Amygdala (tissue), 56 donors: ENCODE measurements at regions not wholly inside any gene's neighbourhood (a gene's known extent, or its start where the extent isn't known, plus 50 kb on each side); places are given as distances from the start of the nearest gene placed in this dataset.
A peak's percentile ranks its signal among the peaks of the same experiment; 100 is the strongest.

ENCODE experiments used
- DNase-seq, 56 donors: peaks; one replicate each; lab custom pipeline; 2025; lab: John Stamatoyannopoulos, UW

- no peak for DNase-seq
These were observed 396.5 kb downstream of the OCA2 start for GRCh38 chr15:27702581-27702980.

GRCh38 chr15:27701956-27702355, 397.2 kb downstream of the OCA2 start:
- peak in 9 of 56 donors; percentile 8 to 54 (median 30) for DNase-seq

- no peak for DNase-seq
These were observed 398.1 kb downstream of the OCA2 start for GRCh38 chr15:27701014-27701413.

GRCh38 chr15:27699699-27700098, 399.4 kb downstream of the OCA2 start:
- DNase-seq, result no peak

GRCh38 chr15:27696530-27696929, 402.6 kb downstream of the OCA2 start:
- no peak for DNase-seq

- DNase-seq, result no peak
These were observed 403.4 kb downstream of the OCA2 start for GRCh38 chr15:27695726-27696125.

GRCh38 chr15:27694506-27695087, 404.5 kb downstream of the OCA2 start:
- no peak for DNase-seq

- DNase-seq, result no peak
These were observed 405.8 kb downstream of the OCA2 start for GRCh38 chr15:27693280-27693679.

GRCh38 chr15:27692438-27692837, 406.7 kb downstream of the OCA2 start:
- DNase-seq, result no peak

- no peak for DNase-seq
These were observed 408.8 kb downstream of the OCA2 start for GRCh38 chr15:27690290-27690689.

GRCh38 chr15:27686971-27687370, 412.1 kb downstream of the OCA2 start:
- no peak for DNase-seq

GRCh38 chr15:27686369-27686768, 412.7 kb downstream of the OCA2 start:
- no peak for DNase-seq

- DNase-seq, result no peak
These were observed 413.5 kb downstream of the OCA2 start for GRCh38 chr15:27685644-27686043.

GRCh38 chr15:27683121-27683520, 416.0 kb downstream of the OCA2 start:
- peak in 9 of 56 donors; percentile 10 to 49 (median 25) for DNase-seq

- peak in 1 of 56 donors; percentile 1 for DNase-seq
These were observed 418.1 kb downstream of the OCA2 start for GRCh38 chr15:27681038-27681437.

GRCh38 chr15:27679731-27680471, 419.2 kb downstream of the OCA2 start:
- DNase-seq, result peak in 6 of 56 donors; percentile 9 to 23 (median 14)

- no peak for DNase-seq
These were observed 419.9 kb downstream of the OCA2 start for GRCh38 chr15:27679203-27679602.

- no peak for DNase-seq
These were observed 421.2 kb downstream of the OCA2 start for GRCh38 chr15:27677951-27678350.

- no peak for DNase-seq
These were observed 422.5 kb downstream of the OCA2 start for GRCh38 chr15:27676647-27677046.

GRCh38 chr15:27675571-27675970, 423.5 kb downstream of the OCA2 start:
- no peak for DNase-seq

GRCh38 chr15:27674826-27675225, 424.3 kb downstream of the OCA2 start:
- DNase-seq, result no peak

GRCh38 chr15:27673766-27674445, 425.2 kb downstream of the OCA2 start:
- no peak for DNase-seq
